H1 (cell line): ENCODE measurements at regions not wholly inside any gene's neighbourhood (a gene's known extent, or its start where the extent isn't known, plus 50 kb on each side); places are given as distances from the start of the nearest gene placed in this dataset.

Experiments
- CTCF ChIA-PET: fragments of 300-600 bp; sonication (Branson Sonifier 250); formaldehyde crosslinking; loops from one replicate; lab custom pipeline; 2021; ENCODE audit not compliant: partially characterized antibody; lab: Charles Lee
- POLR2A ChIA-PET: fragments of 300-600 bp; sonication (Branson Sonifier 250); formaldehyde crosslinking; loops from one replicate; lab custom pipeline; 2021; ENCODE audit warnings: inconsistent platforms; ENCODE audit not compliant: partially characterized antibody; lab: Charles Lee
- DNase-seq, 2 experiments: peaks; one replicate each; pipeline versions ENCODE4 v3.0.0 to v3.0.0-alpha.2; 2010 to 2022; ENCODE audit warnings: low spot score in 2 of 2, low read depth in 1 of 2, mixed read lengths in 1 of 2
- FAIRE-seq: peaks from 2 replicates; lab custom pipeline; 2011; peaks lifted over from hg19 to GRCh38; lab: Jason Lieb, UNC
- H2AFZ ChIP-seq: 2 replicates; pipeline ENCODE4 v1.8.1; 2012; ENCODE audit warnings: low read length, inconsistent platforms
- H2AK5ac ChIP-seq: 2 replicates; pipeline ENCODE4 v1.6.1; 2013; ENCODE audit warnings: low read depth, low read length
- H2BK120ac ChIP-seq: replicated peaks from 2 replicates; pipeline ENCODE3; 2013; ENCODE audit warnings: low read depth, low read length, inconsistent platforms
- H2BK12ac ChIP-seq: 2 replicates; pipeline ENCODE4 v1.6.1; 2013; ENCODE audit warnings: low read depth, low read length
- H2BK15ac ChIP-seq: 2 replicates; pipeline ENCODE4 v1.6.1; 2013; ENCODE audit warnings: low read length
- H2BK20ac ChIP-seq: 2 replicates; pipeline ENCODE4 v1.6.1; 2013; ENCODE audit warnings: low read length
- H2BK5ac ChIP-seq: 2 replicates; pipeline ENCODE4 v1.6.1; 2013; ENCODE audit warnings: low read depth, low read length
- H3K14ac ChIP-seq: 2 replicates; pipeline ENCODE4 v1.6.1; 2013; ENCODE audit warnings: inconsistent platforms; ENCODE audit not compliant: insufficient read length
- H3K18ac ChIP-seq: 2 replicates; pipeline ENCODE4 v1.6.1; 2013; ENCODE audit warnings: low read length; ENCODE audit errors: extremely low read depth
- H3K23ac ChIP-seq: 2 replicates; pipeline ENCODE4 v1.6.1; 2013; ENCODE audit warnings: inconsistent platforms; ENCODE audit not compliant: insufficient read length
- H3K23me2 ChIP-seq: 2 replicates; pipeline ENCODE4 v1.6.1; 2013; ENCODE audit warnings: low read depth, low read length
- H3K27ac ChIP-seq: 2 replicates; pipeline ENCODE4 v1.6.1; 2011; ENCODE audit warnings: low read depth, low read length, inconsistent platforms
- H3K27me3 ChIP-seq, 4 experiments: replicated peaks in 1 of 4; 1 replicate in 1 of 4; 2 replicates in 3 of 4; pipeline versions ENCODE4 v1.6.1 to v1.8.1; 2011 to 2013; ENCODE audit warnings: low read length in 3 of 4, mild to moderate bottlenecking in 3 of 4, inconsistent platforms in 2 of 4, mixed read lengths in 2 of 4, moderate library complexity in 1 of 4; ENCODE audit not compliant: control insufficient read depth in 3 of 4, insufficient read depth in 3 of 4; ENCODE audit errors: extremely low read depth in 1 of 4
- H3K36me3 ChIP-seq, 4 experiments: 2 replicates each; pipeline versions ENCODE4 v1.6.1 to v1.8.1; 2011 to 2013; ENCODE audit warnings: mild to moderate bottlenecking in 4 of 4, low read length in 3 of 4, moderate library complexity in 2 of 4, control low read depth in 1 of 4, inconsistent platforms in 1 of 4; ENCODE audit not compliant: insufficient read depth in 4 of 4, control insufficient read depth in 2 of 4
- H3K4ac ChIP-seq: replicated peaks from 2 replicates; pipeline ENCODE3; 2013; ENCODE audit warnings: low read length, low read depth, mixed read lengths, inconsistent platforms; ENCODE audit not compliant: insufficient read length
- H3K4me1 ChIP-seq, 4 experiments: replicated peaks in 1 of 4; 1 replicate in 1 of 4; 2 replicates in 3 of 4; pipeline versions ENCODE4 v1.6.1 to v1.8.1; 2011 to 2013; ENCODE audit warnings: low read length in 3 of 4, inconsistent platforms in 2 of 4, mixed read lengths in 1 of 4; ENCODE audit not compliant: insufficient read depth in 4 of 4, control insufficient read depth in 3 of 4
- H3K4me2 ChIP-seq, 2 experiments: 2 replicates each; pipeline versions ENCODE4 v1.6.1 to v1.8.1; 2011 to 2013; ENCODE audit warnings: low read depth in 2 of 2, low read length in 2 of 2, control low read depth in 1 of 2, inconsistent platforms in 1 of 2, mild to moderate bottlenecking in 1 of 2; ENCODE audit not compliant: insufficient read depth in 1 of 2
- H3K4me3 ChIP-seq, 4 experiments: fragments of 200-600, 300-600 bp in 1 of 4; sonication (generic), shearing (Covaris generic), sonication (Bioruptor Twin) in 1 of 4; 2 replicates each; pipeline versions ENCODE4 v1.5.1 to v1.8.1; 2011 to 2016; ENCODE audit warnings: low read length in 4 of 4, low read depth in 3 of 4, control low read depth in 2 of 4, inconsistent platforms in 2 of 4, mild to moderate bottlenecking in 2 of 4, mixed read lengths in 1 of 4, moderate library complexity in 1 of 4; ENCODE audit not compliant: insufficient read depth in 2 of 4; ENCODE audit errors: extremely low read depth in 1 of 4
- H3K56ac ChIP-seq: replicated peaks from 2 replicates; pipeline ENCODE3; 2013; ENCODE audit warnings: low read depth, mild to moderate bottlenecking, mixed read lengths, low read length, inconsistent platforms; ENCODE audit not compliant: insufficient read length
- H3K79me1 ChIP-seq: 2 replicates; pipeline ENCODE4 v1.6.1; 2013; ENCODE audit warnings: low read depth, low read length, control low read depth
- H3K79me2 ChIP-seq, 2 experiments: 2 replicates each; pipeline versions ENCODE4 v1.6.1 to v1.8.1; 2012 to 2013; ENCODE audit warnings: low read length in 2 of 2, mild to moderate bottlenecking in 2 of 2, inconsistent platforms in 1 of 2; ENCODE audit not compliant: insufficient read depth in 2 of 2, control insufficient read depth in 1 of 2
- H3K9ac ChIP-seq, 4 experiments: replicated peaks in 1 of 4; 1 replicate in 1 of 4; 2 replicates in 3 of 4; pipeline versions ENCODE4 v1.6.1 to v1.8.1; 2011 to 2013; ENCODE audit warnings: low read depth in 3 of 4, low read length in 3 of 4, control low read depth in 2 of 4, mild to moderate bottlenecking in 2 of 4, moderate library complexity in 2 of 4, inconsistent platforms in 1 of 4; ENCODE audit errors: extremely low read depth in 1 of 4
- H3K9me3 ChIP-seq, 2 experiments: 2 replicates each; pipeline versions ENCODE4 v1.6.1 to v1.8.1; 2012 to 2013; ENCODE audit warnings: mild to moderate bottlenecking in 2 of 2, moderate library complexity in 2 of 2, control low read depth in 1 of 2, inconsistent platforms in 1 of 2, low read depth in 1 of 2, low read length in 1 of 2, mixed read lengths in 1 of 2; ENCODE audit not compliant: insufficient read depth in 2 of 2
- H4K20me1 ChIP-seq, 2 experiments: replicated peaks in 1 of 2; 2 replicates each; pipeline versions ENCODE3 to v1.8.1; 2011 to 2013; ENCODE audit warnings: inconsistent platforms in 2 of 2, low read length in 2 of 2, mild to moderate bottlenecking in 1 of 2; ENCODE audit not compliant: insufficient read depth in 2 of 2, control insufficient read depth in 1 of 2
- H4K5ac ChIP-seq: 2 replicates; pipeline ENCODE4 v1.6.1; 2013; ENCODE audit warnings: low read length, low read depth, mixed read lengths, inconsistent platforms; ENCODE audit not compliant: insufficient read length
- H4K8ac ChIP-seq: 2 replicates; pipeline ENCODE4 v1.8.0; 2013; ENCODE audit warnings: mild to moderate bottlenecking, moderate library complexity, low read length, inconsistent platforms; ENCODE audit not compliant: insufficient read depth; ENCODE audit errors: extremely low read depth
- H4K91ac ChIP-seq: replicated peaks from 2 replicates; pipeline ENCODE3; 2013; ENCODE audit warnings: low read length, mixed read lengths, inconsistent platforms; ENCODE audit not compliant: insufficient read length
- ATF2 ChIP-seq: IDR thresholded peaks from 2 replicates; pipeline ENCODE4 v1.6.1; 2012; ENCODE audit warnings: low read length, inconsistent platforms
- BCL11A ChIP-seq, 2 experiments: IDR thresholded peaks; one replicate each; pipeline ENCODE4 v1.6.1; 2011; ENCODE audit warnings: low read depth in 2 of 2, low read length in 2 of 2, mild to moderate bottlenecking in 2 of 2
- CBX5 ChIP-seq: fragments of 300-800, 300-1000 bp; sonication (generic); IDR thresholded peaks from 2 replicates; pipeline ENCODE4 v1.7.1; 2016; ENCODE audit warnings: antibody characterized with exemption, low read length, low read depth
- HDAC2 ChIP-seq, 2 experiments: fragments of 300-600 bp in 1 of 2; sonication (generic) in 1 of 2; IDR thresholded peaks; 2 replicates each; pipeline ENCODE4 v1.6.1; 2011 to 2012; ENCODE audit warnings: low read depth in 2 of 2, low read length in 2 of 2, mild to moderate bottlenecking in 2 of 2, moderate library complexity in 2 of 2, borderline replicate concordance in 1 of 2, inconsistent platforms in 1 of 2
- JUND ChIP-seq: IDR thresholded peaks from 2 replicates; pipeline ENCODE4 v1.6.1; 2011; ENCODE audit warnings: mild to moderate bottlenecking, improper control_type of control experiment, low read length
- SIN3A ChIP-seq, 2 experiments: IDR thresholded peaks in 1 of 2; conservative IDR thresholded peaks in 1 of 2; 2 replicates each; pipeline ENCODE4 v1.6.1; 2011 to 2012; ENCODE audit warnings: low read length in 2 of 2, improper control_type of control experiment in 1 of 2, low read depth in 1 of 2, mild to moderate bottlenecking in 1 of 2
- SP1 ChIP-seq: IDR thresholded peaks from 2 replicates; pipeline ENCODE4 v1.6.1; 2011; ENCODE audit warnings: low read depth, low read length
- TBP ChIP-seq: IDR thresholded peaks from 2 replicates; pipeline ENCODE4 v1.6.1; 2011; ENCODE audit warnings: low read depth, low read length, improper control_type of control experiment
- TCF12 ChIP-seq: IDR thresholded peaks from 2 replicates; pipeline ENCODE4 v1.6.1; 2011; ENCODE audit warnings: low read depth, mild to moderate bottlenecking, low read length
- TEAD4 ChIP-seq: IDR thresholded peaks from 2 replicates; pipeline ENCODE4 v1.6.1; 2012; ENCODE audit warnings: low read depth, low read length, inconsistent platforms, mixed read lengths
- USF2 ChIP-seq: IDR thresholded peaks from 2 replicates; pipeline ENCODE4 v1.6.1; 2011; ENCODE audit warnings: low read length, improper control_type of control experiment
- WGBS, 2 experiments: shearing (Covaris generic) in 1 of 2; methylation state at CpG; one replicate each; pipeline versions ENCODE4 v1.1.6 to v1.1.7; 2013 to 2015; ENCODE audit warnings: low lambda C conversion rate in 2 of 2, mixed read lengths in 2 of 2, inconsistent platforms in 1 of 2, low coverage in 1 of 2, missing lambda C conversion rate in 1 of 2; ENCODE audit not compliant: insufficient replicate concordance in 2 of 2, insufficient coverage in 1 of 2, insufficient read length in 1 of 2; ENCODE audit errors: extremely low coverage in 1 of 2, missing lambda C conversion rate in 1 of 2; 5-methylcytosine and 5-hydroxymethylcytosine counted together

- Histone ChIP-seq H3K56ac (no peak overlapping the region), H2BK12ac (no peak overlapping the region), H3K4me1 (peaks cover 0 to 6% (median 3%) of the 10 kb centered on the region in 4 experiments; a peak in 3 of 7 replicates), H4K91ac (no peak overlapping the region), H2BK15ac (no peak overlapping the region), H2BK20ac (no peak overlapping the region), H2AFZ (no peak overlapping the region), H3K4me3 (no peak overlapping the region), H3K4me2 (no peak overlapping the region), H3K14ac (no peak overlapping the region), H3K18ac (no peak overlapping the region), H3K4ac (no peak overlapping the region), H3K79me2 (no peaks in the 10 kb centered on the region), H3K23me2 (no peaks in the 10 kb centered on the region), H2BK5ac (no peak overlapping the region), H2AK5ac (no peak overlapping the region), H3K36me3 (no peaks in the 10 kb centered on the region), H3K9ac (no peak overlapping the region), H4K20me1 (no peaks in the 10 kb centered on the region), H3K9me3 (no peaks in the 10 kb centered on the region), H3K27ac (no peak overlapping the region), H3K23ac (no peak overlapping the region), H4K5ac (peak overlapping the region; percentile 21), H4K8ac (no peak overlapping the region), H3K79me1 (no peaks in the 10 kb centered on the region), H3K27me3 (no peaks in the 10 kb centered on the region), H2BK120ac (no peak overlapping the region)
- CTCF ChIA-PET, result interaction anchor here (0.6 kb wide), 1 partner anchor 591 kb away, joined by 3 read pairs; no protein-coding TSS in a partner anchor
- 75% methylated on average over 2 of the region's 2 CpGs; no CpG with 5 or more reads in 1 of the 2 experiments for WGBS, 2 experiments
- no peak for TF ChIP-seq ATF2
- no peak for TF ChIP-seq HDAC2 (IDR thresholded peaks at IDR 0.05; ENCODE audit: borderline replicate concordance in 1 of 2, low read depth in 2 of 2, low read length in 2 of 2)
- TF ChIP-seq SP1, result no peak
- no peak for TF ChIP-seq JUND
- no peak for TF ChIP-seq SIN3A (conservative IDR thresholded peaks at IDR 0.05 in 1 of 2, IDR thresholded peaks at IDR 0.05 in 1 of 2; ENCODE audit: low read depth in 1 of 2, low read length in 2 of 2)
- TF ChIP-seq TBP, result no peak
- TF ChIP-seq BCL11A (IDR thresholded peaks at IDR 0.05; ENCODE audit: low read depth in 2 of 2, low read length in 2 of 2), result no peak
- no peak for TF ChIP-seq TCF12
- no peak for TF ChIP-seq CBX5
- TF ChIP-seq TEAD4, result no peak
- no peak for TF ChIP-seq USF2
- DNase-seq, result no peak
- POLR2A ChIA-PET, result no interaction called here
- FAIRE-seq, result no peak
Observed at GRCh38 chr3:165983284-165983683, 146.1 kb upstream of the BCHE start.
